C4-2B (cell line): ENCODE measurements at regions not wholly inside any gene's neighbourhood (a gene's known extent, or its start where the extent isn't known, plus 50 kb on each side); places are given as distances from the start of the nearest gene placed in this dataset.

Source experiments
- ZFX ChIP-seq: fragments of 450-650 bp; IDR thresholded peaks from 2 replicates; pipeline ENCODE4 v1.6.1; 2017
- TF ChIP-seq, protein P1 (sequence below): fragments of 450-650 bp; conservative IDR thresholded peaks from 2 replicates; pipeline ENCODE4 v1.5.1; 2017; ENCODE audit warnings: mild to moderate bottlenecking

GRCh38 chr10:90180886-90181691 lies 479.7 kb downstream of the KIF20B start:
- TF ChIP-seq, protein P1, sequence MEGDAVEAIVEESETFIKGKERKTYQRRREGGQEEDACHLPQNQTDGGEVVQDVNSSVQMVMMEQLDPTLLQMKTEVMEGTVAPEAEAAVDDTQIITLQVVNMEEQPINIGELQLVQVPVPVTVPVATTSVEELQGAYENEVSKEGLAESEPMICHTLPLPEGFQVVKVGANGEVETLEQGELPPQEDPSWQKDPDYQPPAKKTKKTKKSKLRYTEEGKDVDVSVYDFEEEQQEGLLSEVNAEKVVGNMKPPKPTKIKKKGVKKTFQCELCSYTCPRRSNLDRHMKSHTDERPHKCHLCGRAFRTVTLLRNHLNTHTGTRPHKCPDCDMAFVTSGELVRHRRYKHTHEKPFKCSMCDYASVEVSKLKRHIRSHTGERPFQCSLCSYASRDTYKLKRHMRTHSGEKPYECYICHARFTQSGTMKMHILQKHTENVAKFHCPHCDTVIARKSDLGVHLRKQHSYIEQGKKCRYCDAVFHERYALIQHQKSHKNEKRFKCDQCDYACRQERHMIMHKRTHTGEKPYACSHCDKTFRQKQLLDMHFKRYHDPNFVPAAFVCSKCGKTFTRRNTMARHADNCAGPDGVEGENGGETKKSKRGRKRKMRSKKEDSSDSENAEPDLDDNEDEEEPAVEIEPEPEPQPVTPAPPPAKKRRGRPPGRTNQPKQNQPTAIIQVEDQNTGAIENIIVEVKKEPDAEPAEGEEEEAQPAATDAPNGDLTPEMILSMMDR = no peak
- TF ChIP-seq ZFX = no peak
